GM03348 (cell line): ENCODE measurements at regions not wholly inside any gene's neighbourhood (a gene's known extent, or its start where the extent isn't known, plus 50 kb on each side); places are given as distances from the start of the nearest gene placed in this dataset.
A peak's percentile ranks its signal among the peaks of the same experiment; 100 is the strongest.

Experiments
- DNase-seq: peaks from one replicate; pipeline ENCODE4 v3.0.0; 2012; ENCODE audit warnings: low spot score

DNA sequence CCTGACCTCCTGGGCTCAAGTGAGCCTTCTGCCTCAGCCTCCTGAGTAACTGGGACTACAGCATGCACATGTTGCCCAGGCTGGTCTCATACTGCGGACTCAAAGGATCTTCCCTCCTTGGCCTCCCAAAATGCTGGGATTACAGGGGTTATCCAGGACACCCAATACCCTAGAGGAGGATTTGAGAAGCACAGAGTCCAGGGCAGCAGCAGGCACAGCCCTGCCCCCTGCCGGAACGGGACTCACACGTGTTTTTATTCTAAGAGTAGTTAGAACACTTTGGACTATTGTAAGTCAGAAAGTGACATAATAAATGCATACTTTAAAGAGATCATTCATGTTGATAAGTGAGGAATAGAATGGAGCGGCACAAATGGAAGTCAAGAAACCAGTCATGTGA, 80.2 kb downstream of the C6orf118 start:
- DNase-seq, result no peak

DNA sequence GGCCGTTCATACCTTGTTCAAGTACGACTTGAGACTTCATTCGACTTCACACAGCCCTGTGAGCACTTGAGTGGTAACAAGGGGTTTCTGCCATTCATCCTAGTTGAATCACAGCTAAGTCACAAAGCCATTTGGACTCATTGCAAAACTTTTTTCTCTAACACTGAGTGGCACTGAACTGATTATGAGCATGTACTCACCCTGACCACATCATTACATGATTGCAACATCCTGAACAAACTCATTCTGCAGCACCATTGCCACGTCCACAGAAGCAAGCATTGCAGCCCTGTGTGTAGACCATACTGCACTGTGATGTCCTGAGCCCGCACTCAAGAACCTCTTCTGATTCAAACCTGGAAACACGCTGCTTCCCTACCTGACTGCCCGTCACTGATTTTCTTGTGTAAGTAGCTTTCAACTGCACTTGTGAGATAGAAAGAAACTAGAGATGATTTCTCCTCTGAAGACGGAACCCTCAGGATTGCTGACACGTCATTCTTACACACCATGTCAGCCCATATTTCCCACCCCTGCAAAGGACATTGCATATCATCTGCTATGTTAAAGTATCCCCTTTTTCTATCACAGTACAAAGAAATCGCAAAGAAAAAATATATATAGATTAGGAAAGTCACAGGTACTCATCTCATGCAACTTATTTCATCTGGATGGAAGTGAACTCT, 81.6 kb downstream of the C6orf118 start:
- DNase-seq, result peak; percentile 80

DNA sequence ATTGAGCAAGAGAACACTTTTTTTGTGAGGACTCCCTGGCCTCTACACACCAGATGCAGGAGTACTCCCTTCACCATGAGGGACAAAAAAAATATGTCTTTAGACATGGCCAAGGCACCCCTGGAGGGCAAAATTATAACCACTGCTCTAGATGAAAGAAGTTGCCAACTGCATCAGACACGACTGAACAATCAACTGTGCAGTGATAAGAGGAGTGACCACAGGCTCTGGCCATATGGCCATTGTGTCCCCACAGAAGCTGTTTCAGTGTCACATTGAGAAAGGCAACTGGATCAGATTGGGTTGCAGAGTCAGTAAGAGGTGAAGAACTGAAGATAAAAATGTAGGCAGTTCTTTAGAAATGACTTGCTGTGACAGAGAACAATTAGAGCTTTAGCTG, 85.7 kb downstream of the C6orf118 start:
- no peak for DNase-seq

GRCh38 chr6:165223101-165223500, 86.3 kb downstream of the C6orf118 start:
- DNase-seq, result peak; percentile 36

- peak; percentile 31 for DNase-seq
Measured at GRCh38 chr6:165222315-165223025, 86.9 kb downstream of the C6orf118 start.

DNA sequence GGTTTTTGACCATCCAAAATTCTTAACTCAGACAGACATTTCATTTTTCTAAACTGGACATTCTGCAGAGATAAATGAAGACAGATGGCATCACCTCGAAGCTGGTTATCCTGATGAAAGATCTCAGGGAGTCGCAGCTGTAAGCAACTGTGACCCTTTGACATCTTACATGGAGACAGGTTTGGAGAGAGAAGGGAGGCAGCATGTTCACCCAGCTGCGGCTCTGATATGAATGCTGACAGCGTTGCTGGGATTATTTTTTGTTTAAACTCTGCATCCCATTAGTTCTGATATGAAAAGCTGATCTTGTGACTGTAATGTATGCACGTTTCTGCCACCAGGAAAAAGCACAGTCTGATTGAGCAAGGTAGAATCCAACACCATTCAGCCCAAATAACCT, 89.4 kb downstream of the C6orf118 start:
- no peak for DNase-seq

DNA sequence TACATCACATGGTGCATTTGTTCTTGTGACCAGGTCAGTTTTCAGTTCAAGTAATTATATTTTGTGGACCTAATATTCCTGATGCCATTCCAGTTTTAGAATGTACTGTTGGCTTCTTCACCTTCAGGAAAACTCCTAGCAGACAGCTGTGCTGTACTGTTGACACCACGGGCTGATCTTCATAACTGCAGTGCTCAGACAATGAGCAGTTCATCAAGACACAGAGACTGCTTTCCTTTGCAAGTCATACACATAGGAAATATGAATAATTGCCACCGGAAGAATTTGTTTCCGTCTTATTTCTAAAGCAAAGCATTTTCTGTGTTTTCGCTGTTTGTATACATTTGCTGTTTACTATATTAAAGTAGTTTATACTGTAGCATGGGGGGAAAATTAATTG, 89.8 kb downstream of the C6orf118 start:
- no peak for DNase-seq

DNA sequence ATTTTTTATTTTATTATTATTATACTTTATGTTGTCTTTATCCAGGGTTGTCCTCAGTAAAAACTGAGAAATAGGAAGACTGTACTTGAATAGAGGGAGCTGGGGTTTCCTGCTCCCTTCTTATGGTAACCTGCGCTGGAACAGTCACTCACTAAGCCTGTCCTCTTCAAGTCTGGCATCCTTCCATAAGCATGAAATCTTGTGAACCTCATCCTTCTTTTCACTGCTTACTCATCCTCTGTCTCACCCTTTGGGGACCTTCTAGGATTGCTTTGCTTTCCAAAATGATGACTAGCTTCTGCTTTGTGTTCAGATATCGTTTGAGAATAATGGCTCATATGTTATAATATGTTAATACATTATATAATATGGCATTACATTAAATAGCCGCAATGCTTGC, 90.6 kb downstream of the C6orf118 start:
- DNase-seq, result peak; percentile 51

DNA sequence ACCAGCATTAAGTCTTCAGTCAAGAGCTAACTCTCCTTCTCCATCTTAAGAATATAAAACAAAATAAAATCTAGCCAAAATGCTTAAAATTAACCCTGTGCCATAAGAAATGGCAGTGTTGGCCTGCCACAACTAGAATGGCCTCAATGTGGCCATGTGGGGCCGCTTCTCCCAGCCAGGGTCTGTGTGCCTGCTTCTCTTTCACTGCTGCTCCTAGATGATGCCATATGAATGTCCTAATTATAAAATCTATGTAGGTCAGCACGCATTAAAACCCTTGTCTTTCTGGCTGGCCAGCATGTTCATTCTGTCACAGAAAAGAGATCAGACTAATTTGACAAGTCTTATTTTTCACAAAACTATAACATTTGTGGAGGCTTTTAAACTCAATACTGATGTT, 102.6 kb downstream of the C6orf118 start:
- DNase-seq, result no peak

GRCh38 chr6:165205632-165206031, 103.8 kb downstream of the C6orf118 start:
- DNase-seq, result no peak

GRCh38 chr6:165204807-165205545, 104.4 kb downstream of the C6orf118 start:
- DNase-seq, result no peak

DNA sequence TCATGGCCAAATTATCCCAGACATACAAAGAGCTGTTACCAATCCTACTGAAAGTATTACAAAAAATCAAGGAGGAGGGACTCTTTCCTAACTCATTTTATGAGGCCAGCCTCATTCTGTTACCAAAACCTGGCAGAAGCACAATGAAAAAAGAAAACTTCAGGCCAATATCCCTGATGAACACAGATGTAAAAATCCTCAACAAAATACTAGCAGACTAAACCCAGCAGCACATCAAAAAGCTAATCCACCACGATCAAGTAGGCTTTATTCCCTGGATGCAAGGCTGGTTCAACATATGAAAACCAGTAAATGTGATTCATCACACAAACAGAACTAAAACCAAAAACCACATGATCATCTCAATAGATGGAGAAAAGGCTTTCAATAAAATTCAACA, 109.2 kb downstream of the C6orf118 start:
- no peak for DNase-seq

DNA sequence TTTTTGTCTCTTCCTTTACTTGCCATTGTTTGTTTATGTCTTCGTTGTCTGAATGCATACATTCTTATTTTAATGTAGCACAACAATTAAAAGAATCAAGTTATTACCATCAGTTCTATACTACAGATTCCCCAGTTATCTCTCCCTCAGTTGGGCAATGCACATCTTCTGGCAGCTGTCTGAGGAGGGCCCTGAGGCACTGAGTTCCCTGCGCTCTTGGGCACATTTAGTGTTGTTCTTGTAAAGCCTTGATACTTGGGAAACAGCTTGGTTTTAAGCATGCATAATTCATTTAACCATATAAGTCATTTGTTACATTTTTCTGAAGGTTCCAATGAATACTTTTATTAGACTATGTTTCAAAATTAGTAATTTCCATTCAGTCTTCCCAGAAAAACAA, 117.9 kb downstream of the C6orf118 start:
- DNase-seq, result no peak

DNA sequence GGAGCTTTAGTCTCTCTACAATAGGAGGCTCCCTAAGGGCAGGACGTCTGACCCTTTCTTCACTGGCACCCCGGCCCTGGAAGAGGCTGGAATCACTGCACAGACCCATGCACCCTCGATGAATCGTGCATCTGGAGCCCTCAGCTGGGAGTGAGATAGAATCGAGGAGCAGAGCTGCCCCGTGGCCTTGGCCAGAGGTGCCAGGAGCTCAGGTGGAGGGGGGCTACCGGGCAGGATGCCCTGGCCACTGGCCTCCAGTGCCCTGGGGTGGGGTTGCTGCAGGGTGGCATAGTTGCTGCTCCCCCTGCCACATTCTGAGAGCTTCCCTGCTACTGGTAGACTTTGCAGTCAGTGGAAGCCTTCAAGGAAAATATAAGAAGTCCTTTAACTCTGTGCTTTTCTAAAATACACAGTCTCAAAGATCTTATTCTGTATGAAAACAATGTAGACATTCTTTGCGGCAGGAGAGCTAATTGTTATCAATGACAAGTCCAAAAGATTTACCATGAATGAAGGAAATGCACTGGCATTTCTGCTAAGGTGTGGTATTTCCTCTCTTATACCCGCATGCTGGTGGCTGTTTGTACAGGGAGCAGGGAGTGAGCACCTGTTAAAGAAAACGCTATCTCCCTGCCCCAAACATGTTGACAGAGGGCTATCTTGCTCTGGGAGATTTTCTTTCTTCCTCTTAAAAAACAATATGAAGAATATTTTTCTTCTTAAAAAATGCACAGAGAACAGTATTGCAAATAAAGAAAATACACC, 122.8 kb downstream of the C6orf118 start:
- DNase-seq, result no peak

DNA sequence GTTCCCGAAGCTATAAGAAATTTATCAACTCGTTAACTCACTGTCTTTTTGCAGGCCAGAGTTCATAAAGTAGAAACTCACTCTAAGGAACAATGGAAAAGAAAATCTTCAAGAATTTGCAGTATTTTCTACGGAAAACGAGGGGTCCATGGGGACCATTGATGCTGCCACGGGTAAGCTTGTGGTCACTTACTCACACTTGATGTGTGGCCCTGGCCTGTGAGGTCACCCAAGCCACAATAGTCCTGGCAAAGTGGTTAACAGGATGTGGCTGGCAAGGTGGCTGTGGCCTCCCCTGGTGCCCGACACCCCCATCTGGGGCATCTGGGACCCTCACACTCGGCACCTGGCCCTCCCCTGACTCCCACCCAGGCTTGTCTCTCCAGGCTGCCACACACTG, 123.4 kb downstream of the C6orf118 start:
- no peak for DNase-seq

- DNase-seq, result peak; percentile 69
Measured at GRCh38 chr6:165184192-165184979, 125.0 kb downstream of the C6orf118 start.

DNA sequence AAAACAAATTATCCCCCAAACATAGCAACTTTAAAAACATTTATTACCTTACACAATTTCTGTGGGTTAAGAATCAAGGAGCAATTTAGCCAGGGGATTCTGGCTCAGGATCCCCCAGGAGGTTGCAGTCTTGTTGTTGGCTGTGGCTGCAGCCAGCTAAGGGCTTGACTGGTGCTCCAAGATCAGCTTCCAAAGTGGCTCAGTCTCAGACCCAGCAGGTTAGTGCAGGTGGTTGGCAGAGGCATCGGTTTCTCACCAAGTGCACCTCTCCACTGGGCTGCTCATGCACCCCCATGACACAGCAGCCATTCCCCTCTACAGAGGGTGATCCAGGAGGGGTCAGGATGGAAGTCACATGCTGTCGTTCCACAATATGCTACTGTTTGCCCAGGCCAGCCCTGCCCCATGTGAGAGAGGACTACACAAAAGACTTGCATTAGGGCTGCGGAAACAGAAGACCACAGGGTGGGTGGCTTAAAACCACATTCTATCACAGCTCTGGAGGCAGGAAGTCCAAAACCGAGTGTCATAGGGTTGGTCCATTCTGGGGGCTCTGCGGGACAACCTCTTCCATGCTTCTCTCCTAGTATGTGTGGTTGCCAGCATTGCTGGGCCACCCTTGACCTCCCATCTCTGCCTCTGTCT, 125.8 kb downstream of the C6orf118 start:
- no peak for DNase-seq

DNA sequence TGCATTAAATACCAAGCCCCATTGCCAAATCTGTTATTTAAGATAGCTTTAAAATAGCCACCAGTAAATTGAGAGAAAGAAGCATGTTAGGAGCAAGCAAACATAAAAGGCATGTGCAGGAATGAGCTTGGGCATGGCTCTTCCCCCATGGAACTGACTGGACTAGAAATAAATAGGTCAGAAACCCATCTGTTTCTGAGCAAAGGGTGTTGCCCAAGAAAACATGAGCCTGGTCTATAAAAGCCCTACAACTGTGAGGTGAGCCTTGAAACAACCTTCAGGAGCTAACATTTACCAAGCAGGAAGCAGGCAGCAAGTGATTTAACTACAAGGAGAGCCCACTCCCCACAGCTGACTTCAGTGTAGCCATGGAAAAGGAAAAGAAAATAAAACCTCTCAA, 126.3 kb downstream of the C6orf118 start:
- DNase-seq, result peak; percentile 42

GRCh38 chr6:165181951-165182414, 127.4 kb downstream of the C6orf118 start:
- peak; percentile 60 for DNase-seq

- DNase-seq, result no peak
Measured at GRCh38 chr6:165178056-165178455, 131.3 kb downstream of the C6orf118 start.

DNA sequence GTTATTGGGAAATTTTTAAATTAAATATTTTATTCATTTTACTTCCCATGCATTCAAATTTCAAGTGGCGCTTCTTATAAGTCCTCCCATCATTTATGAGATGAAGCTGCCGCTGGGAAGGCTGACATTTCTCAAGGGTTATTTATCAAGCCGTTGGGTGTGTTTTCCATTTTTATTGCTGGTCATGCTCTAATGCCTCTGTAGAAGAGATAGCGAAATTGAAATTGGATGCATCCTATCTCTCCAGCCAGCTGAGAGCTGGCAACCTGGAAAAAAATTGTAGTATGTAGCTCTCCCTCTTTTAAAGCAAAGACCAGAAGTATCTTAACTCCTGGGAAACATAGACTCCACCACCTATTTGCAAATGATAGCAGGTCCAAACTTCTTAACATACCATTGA, 135.9 kb downstream of the C6orf118 start:
- no peak for DNase-seq
